ENCODE measurements at regions not wholly inside any gene's neighbourhood (a gene's known extent, or its start where the extent isn't known, plus 50 kb on each side); places are given as distances from the start of the nearest gene placed in this dataset.

DNA sequence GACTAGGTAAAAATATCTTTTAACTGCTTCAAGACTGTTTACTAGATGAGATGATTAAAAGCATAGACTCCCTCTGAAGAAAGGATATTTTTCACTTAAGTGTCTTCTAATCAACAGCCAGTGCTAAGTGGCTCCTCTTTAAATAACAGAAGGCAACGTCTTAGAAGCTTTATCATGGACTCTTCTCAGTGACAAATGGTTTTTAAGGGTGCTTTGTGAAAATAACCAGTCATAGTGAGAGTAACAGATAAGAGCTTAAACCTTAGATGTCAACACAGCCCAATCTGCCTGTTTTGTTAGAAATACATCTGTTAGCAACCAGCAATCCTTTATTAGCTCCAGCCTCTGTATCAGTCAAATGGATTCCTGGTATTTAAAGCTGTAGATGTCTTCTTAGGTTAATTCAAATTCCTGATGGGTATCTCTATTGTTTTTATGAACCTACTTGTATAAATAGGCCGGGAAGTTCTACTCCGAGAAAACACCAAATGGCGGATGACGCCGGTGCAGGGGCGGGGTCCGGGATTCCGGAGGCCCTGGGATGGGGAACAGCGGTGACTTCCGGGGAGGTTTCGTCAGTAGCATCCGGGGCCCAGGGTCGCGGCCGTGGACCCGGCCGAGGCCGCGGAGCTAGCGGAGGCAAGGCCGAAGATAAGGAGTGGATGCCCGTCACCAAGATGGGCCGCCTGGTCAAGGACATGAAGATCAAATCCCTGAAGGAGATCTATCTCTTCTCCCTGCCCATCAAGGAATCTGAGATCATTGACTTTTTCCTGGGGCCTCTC lies 285.4 kb downstream of the GPR37 start:
- H3K36me3 ChIP-seq: no peaks in the 10 kb centered on the region
- H3K4me3 ChIP-seq: no peak overlapping the region
- H3K27me3 ChIP-seq: no peaks in the 10 kb centered on the region
- no peak for DNase-seq (ENCODE audit: extremely low spot score)
- no peaks in the 10 kb centered on the region for H3K4me1 ChIP-seq
- TF ChIP-seq POLR2A (IDR thresholded peaks at IDR 0.05; ENCODE audit: low read depth) (no peak), EP300 (IDR thresholded peaks at IDR 0.05) (no peak), POLR2AphosphoS5 (IDR thresholded peaks at IDR 0.05) (no peak)
- TF ChIP-seq, protein P1, sequence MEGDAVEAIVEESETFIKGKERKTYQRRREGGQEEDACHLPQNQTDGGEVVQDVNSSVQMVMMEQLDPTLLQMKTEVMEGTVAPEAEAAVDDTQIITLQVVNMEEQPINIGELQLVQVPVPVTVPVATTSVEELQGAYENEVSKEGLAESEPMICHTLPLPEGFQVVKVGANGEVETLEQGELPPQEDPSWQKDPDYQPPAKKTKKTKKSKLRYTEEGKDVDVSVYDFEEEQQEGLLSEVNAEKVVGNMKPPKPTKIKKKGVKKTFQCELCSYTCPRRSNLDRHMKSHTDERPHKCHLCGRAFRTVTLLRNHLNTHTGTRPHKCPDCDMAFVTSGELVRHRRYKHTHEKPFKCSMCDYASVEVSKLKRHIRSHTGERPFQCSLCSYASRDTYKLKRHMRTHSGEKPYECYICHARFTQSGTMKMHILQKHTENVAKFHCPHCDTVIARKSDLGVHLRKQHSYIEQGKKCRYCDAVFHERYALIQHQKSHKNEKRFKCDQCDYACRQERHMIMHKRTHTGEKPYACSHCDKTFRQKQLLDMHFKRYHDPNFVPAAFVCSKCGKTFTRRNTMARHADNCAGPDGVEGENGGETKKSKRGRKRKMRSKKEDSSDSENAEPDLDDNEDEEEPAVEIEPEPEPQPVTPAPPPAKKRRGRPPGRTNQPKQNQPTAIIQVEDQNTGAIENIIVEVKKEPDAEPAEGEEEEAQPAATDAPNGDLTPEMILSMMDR (IDR thresholded peaks at IDR 0.05): no peak
- H3K9me3 ChIP-seq: no peaks in the 10 kb centered on the region
- WGBS: 86% methylated on average over 24 of the region's 24 CpGs
- intact Hi-C loops (cut with DNase I): no loop called here
- H3K27ac ChIP-seq (replicated peaks in 1 of 4): no peak overlapping the region

DNA sequence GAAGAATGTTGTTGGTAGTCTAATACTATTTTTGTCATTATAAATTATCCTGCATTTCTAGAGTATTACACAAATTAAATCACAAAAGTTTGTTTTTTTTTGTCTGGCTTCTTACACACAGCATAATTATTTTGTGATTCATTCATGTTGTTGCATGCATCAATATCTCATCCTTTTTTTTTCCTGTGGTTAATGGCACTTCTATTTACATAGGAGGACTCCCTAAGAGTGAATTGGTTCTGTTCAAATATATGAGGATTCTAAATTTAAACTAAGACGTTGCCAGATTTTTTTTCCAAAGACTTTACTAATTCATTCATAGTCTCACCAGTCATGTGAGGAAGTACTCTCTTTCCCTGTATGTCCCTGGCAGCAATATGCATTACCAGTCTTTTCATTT lies 303.3 kb downstream of the GPR37 start:
- Histone ChIP-seq H3K36me3 (no peaks in the 10 kb centered on the region), H3K4me3 (no peak overlapping the region), H3K27me3 (no peaks in the 10 kb centered on the region), H3K9me3 (no peaks in the 10 kb centered on the region), H3K27ac (replicated peaks in 1 of 4) (no peak overlapping the region), H3K4me1 (peaks cover 0 to 17% (median 11%) of the 10 kb centered on the region in 4 donors)
- 28% methylated on average over 1 of the region's 1 CpG for WGBS
- TF ChIP-seq EP300 (IDR thresholded peaks at IDR 0.05) (no peak), POLR2AphosphoS5 (IDR thresholded peaks at IDR 0.05) (no peak), POLR2A (IDR thresholded peaks at IDR 0.05; ENCODE audit: low read depth) (no peak)
- TF ChIP-seq, protein P1 (IDR thresholded peaks at IDR 0.05): no peak
- intact Hi-C loops (cut with DNase I): no loop called here
- DNase-seq (ENCODE audit: extremely low spot score): no peak

DNA sequence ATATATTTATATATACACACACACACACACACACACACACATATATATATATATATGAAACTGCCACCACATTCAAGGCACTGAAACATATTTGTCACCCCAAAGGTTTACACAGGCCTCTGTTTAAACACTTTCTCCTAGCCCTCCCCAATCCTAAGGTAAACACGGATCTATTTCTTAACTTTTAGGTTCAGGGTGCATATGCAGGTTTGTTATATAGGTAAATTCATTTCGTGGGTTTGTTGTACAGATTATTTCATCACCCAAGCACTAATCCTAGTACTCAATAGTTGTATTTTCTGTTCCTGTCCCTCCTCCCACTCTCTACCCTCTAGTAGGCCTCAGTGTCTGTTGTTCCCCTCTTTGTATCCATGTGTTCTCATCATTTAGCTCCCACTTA lies 305.0 kb downstream of the GPR37 start:
- H3K36me3 ChIP-seq: no peaks in the 10 kb centered on the region
- no peaks in the 10 kb centered on the region for H3K9me3 ChIP-seq
- no peak overlapping the region for H3K27ac ChIP-seq (replicated peaks in 1 of 4)
- H3K4me1 ChIP-seq: peaks cover 0 to 17% (median 11%) of the 10 kb centered on the region in 4 donors
- no peak overlapping the region for H3K4me3 ChIP-seq
- intact Hi-C loops (cut with DNase I): no loop called here
- TF ChIP-seq POLR2AphosphoS5 (IDR thresholded peaks at IDR 0.05) (no peak), EP300 (IDR thresholded peaks at IDR 0.05) (no peak), POLR2A (IDR thresholded peaks at IDR 0.05; ENCODE audit: low read depth) (no peak)
- TF ChIP-seq, protein P1 (IDR thresholded peaks at IDR 0.05): no peak
- no peak for DNase-seq (ENCODE audit: extremely low spot score)
- WGBS: 75% methylated on average over 2 of the region's 2 CpGs
- H3K27me3 ChIP-seq: no peaks in the 10 kb centered on the region

DNA sequence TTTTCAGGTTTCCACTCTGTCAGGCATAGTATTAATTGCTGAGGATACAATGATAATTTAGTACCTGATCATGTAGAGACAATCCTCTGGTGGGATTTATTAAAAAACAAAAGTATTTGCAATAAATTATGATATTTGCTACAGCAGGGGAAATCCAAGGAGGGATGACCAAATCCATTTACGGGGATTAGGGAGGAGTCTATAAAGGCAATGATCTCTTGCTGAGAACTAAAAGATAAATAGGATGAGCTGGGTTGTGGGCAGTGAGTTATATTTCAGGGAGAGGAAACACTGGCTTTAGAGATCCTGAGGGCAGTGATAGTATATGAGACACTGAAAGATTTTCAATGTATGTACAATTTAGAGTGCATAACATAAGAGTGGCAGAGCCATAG lies 305.5 kb downstream of the GPR37 start:
- TF ChIP-seq, protein P1 (IDR thresholded peaks at IDR 0.05): no peak
- H3K27ac ChIP-seq (replicated peaks in 1 of 4): peak overlapping the region; percentile 2 to 41 (median 36)
- intact Hi-C loops (cut with DNase I): no loop called here
- 90% methylated on average over 1 of the region's 1 CpG for WGBS
- no peaks in the 10 kb centered on the region for H3K27me3 ChIP-seq
- no peaks in the 10 kb centered on the region for H3K36me3 ChIP-seq
- H3K4me3 ChIP-seq: no peak overlapping the region
- H3K4me1 ChIP-seq: peaks cover 0 to 17% (median 11%) of the 10 kb centered on the region in 4 donors
- no peaks in the 10 kb centered on the region for H3K9me3 ChIP-seq
- no peak for DNase-seq (ENCODE audit: extremely low spot score)
